ENCODE measurements at regions not wholly inside any gene's neighbourhood (a gene's known extent, or its start where the extent isn't known, plus 50 kb on each side); places are given as distances from the start of the nearest gene placed in this dataset.

DNA sequence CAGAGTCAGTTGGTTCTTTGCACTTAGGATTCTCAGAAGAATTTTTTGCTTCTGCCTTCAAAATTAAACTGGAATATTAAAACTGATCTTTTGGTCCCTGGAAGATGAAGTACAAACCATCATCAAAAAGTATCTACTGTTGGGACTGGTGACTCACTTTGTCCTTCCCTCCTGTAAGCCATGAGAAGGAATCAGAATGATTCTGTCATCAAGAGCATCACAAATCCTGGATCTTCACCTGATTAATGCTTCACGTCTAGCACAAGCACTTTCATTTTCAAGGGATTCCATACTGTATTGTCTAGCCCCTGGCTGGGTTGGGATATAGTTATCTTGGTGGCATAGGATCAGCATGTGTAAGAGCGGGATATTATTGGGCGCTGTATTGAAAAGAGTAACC lies 69.3 kb upstream of the CYP1B1 start:
- TF ChIP-seq EZH2 (IDR thresholded peaks at IDR 0.05; ENCODE audit: insufficient read depth, poor library complexity, severe bottlenecking) (no peak), EZH2phosphoT487 (IDR thresholded peaks at IDR 0.05; ENCODE audit: insufficient read depth, low read depth) (no peak)
